ENCODE measurements at regions not wholly inside any gene's neighbourhood (a gene's known extent, or its start where the extent isn't known, plus 50 kb on each side); places are given as distances from the start of the nearest gene placed in this dataset.

GRCh38 chr3:40988468-40988867, 210.8 kb upstream of the CTNNB1 start:
- no peak for DNase-seq
- no peak for ATAC-seq (ENCODE audit: poor library complexity)
- intact Hi-C loops (cut with DNase I): no loop called here

GRCh38 chr3:40989141-40990061, 209.9 kb upstream of the CTNNB1 start:
- no peak for DNase-seq
- intact Hi-C loops (cut with DNase I): no loop called here
- ATAC-seq (ENCODE audit: poor library complexity): no peak

- DNase-seq: no peak
- no peak for ATAC-seq (ENCODE audit: poor library complexity)
- intact Hi-C loops (cut with DNase I): no loop called here
Measured at GRCh38 chr3:40990062-40990456, 209.2 kb upstream of the CTNNB1 start.

- DNase-seq (no peak), ATAC-seq (ENCODE audit: poor library complexity) (no peak)
- intact Hi-C loops (cut with DNase I): no loop called here
Measured at GRCh38 chr3:40992023-40992422, 207.3 kb upstream of the CTNNB1 start.

- ATAC-seq (ENCODE audit: poor library complexity) (no peak), DNase-seq (no peak)
- intact Hi-C loops (cut with DNase I): no loop called here
Measured at GRCh38 chr3:40994611-40995010, 204.7 kb upstream of the CTNNB1 start.

- intact Hi-C loops (cut with DNase I): no loop called here
- no peak for ATAC-seq (ENCODE audit: poor library complexity)
- no peak for DNase-seq
Measured at GRCh38 chr3:40995271-40995670, 204.0 kb upstream of the CTNNB1 start.

- intact Hi-C loops (cut with DNase I): no loop called here
- ATAC-seq (ENCODE audit: poor library complexity): peak; percentile 80
- DNase-seq: no peak
Measured at GRCh38 chr3:40996382-40996781, 202.9 kb upstream of the CTNNB1 start.

GRCh38 chr3:40996827-40997710, 202.2 kb upstream of the CTNNB1 start:
- intact Hi-C loops (cut with DNase I): no loop called here
- DNase-seq (no peak), ATAC-seq (ENCODE audit: poor library complexity) (no peak)

GRCh38 chr3:40997711-40998519, 201.4 kb upstream of the CTNNB1 start:
- no peak for DNase-seq
- intact Hi-C loops (cut with DNase I): no loop called here
- no peak for ATAC-seq (ENCODE audit: poor library complexity)

- intact Hi-C loops (cut with DNase I): no loop called here
- DNase-seq: no peak
- peak; percentile 18 for ATAC-seq (ENCODE audit: poor library complexity)
Measured at GRCh38 chr3:40999682-41000081, 199.6 kb upstream of the CTNNB1 start.

- intact Hi-C loops (cut with DNase I): no loop called here
- DNase-seq: no peak
- ATAC-seq (ENCODE audit: poor library complexity): peak; percentile 82
Measured at GRCh38 chr3:41000471-41000870, 198.8 kb upstream of the CTNNB1 start.

- ATAC-seq (ENCODE audit: poor library complexity) (no peak), DNase-seq (no peak)
- intact Hi-C loops (cut with DNase I): no loop called here
Measured at GRCh38 chr3:41001556-41001955, 197.7 kb upstream of the CTNNB1 start.

GRCh38 chr3:41002104-41002503, 197.2 kb upstream of the CTNNB1 start:
- no peak for ATAC-seq (ENCODE audit: poor library complexity)
- DNase-seq: no peak
- intact Hi-C loops (cut with DNase I): no loop called here

- DNase-seq (no peak), ATAC-seq (ENCODE audit: poor library complexity) (no peak)
- intact Hi-C loops (cut with DNase I): no loop called here
Measured at GRCh38 chr3:41007399-41007798, 191.9 kb upstream of the CTNNB1 start.

GRCh38 chr3:41011854-41012253, 187.5 kb upstream of the CTNNB1 start:
- DNase-seq (no peak), ATAC-seq (ENCODE audit: poor library complexity) (no peak)
- intact Hi-C loops (cut with DNase I): no loop called here

- ATAC-seq (ENCODE audit: poor library complexity) (no peak), DNase-seq (no peak)
- intact Hi-C loops (cut with DNase I): no loop called here
Measured at GRCh38 chr3:41018855-41019254, 180.4 kb upstream of the CTNNB1 start.

GRCh38 chr3:41024031-41024836, 175.1 kb upstream of the CTNNB1 start:
- DNase-seq (no peak), ATAC-seq (ENCODE audit: poor library complexity) (no peak)
- intact Hi-C loops (cut with DNase I): no loop called here
